ENCODE measurements at regions not wholly inside any gene's neighbourhood (a gene's known extent, or its start where the extent isn't known, plus 50 kb on each side); places are given as distances from the start of the nearest gene placed in this dataset.

GRCh38 chr2:147792966-147793617, 51.7 kb upstream of the ACVR2A start:
- H3K4me3 Mint-ChIP-seq: no peak overlapping the region
- no peaks in the 10 kb centered on the region for H3K9me3 Mint-ChIP-seq
- no peak for ATAC-seq (ENCODE audit: low read depth)
- POLR2A ChIA-PET: no interaction called here
- DNase-seq: no peak
- H3K36me3 Mint-ChIP-seq: no peaks in the 10 kb centered on the region
- H3K27ac Mint-ChIP-seq: no peak overlapping the region
- peaks cover 8% of the 10 kb centered on the region for H3K27me3 Mint-ChIP-seq
- peaks cover 6% of the 10 kb centered on the region for H3K4me1 Mint-ChIP-seq

DNA sequence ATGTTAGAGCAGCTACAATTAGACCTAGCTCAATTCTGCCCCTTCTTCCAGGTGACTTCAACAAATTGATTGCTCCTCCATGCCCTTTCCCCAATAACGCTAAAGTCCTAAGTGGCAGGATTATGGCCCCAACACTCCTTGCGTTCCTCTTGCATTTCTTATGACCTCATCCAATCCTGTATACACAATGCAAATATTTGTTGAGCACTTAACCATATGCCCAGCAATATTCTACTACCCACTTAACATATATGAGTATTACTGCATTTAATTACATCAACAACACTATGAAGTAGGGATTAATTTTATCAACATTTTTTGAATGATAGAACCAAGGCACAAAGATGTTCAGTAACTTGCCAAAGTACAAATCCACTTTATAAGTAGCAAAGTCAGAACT, 54.2 kb upstream of the ACVR2A start:
- Mint-ChIP-seq H3K4me3 (no peak overlapping the region), H3K36me3 (no peaks in the 10 kb centered on the region), H3K4me1 (peaks cover 4% of the 10 kb centered on the region), H3K9me3 (no peaks in the 10 kb centered on the region), H3K27me3 (peaks cover 8% of the 10 kb centered on the region), H3K27ac (no peak overlapping the region)
- POLR2A ChIA-PET: no interaction called here
- DNase-seq (no peak), ATAC-seq (ENCODE audit: low read depth) (no peak)

DNA sequence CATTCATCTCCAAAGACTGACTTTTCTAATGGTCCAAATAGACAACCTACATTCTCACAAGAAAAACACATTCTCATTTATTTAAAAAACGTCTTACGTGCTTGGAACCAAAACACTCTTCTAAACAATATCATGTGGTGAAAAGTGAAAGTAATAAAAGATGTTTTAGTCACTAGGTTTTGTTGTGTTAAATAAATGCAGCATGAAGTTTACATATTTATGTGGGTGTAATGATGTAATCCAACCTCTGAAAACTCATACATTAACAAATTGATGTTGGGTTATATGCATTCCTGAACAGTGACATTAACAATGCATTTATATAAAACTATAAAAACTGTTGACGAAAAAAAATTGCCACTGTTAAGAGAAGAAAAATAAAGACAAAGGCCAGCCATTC, 55.1 kb upstream of the ACVR2A start:
- H3K4me3 Mint-ChIP-seq: no peak overlapping the region
- ATAC-seq (ENCODE audit: low read depth): no peak
- DNase-seq: no peak
- H3K27me3 Mint-ChIP-seq: peaks cover 8% of the 10 kb centered on the region
- H3K4me1 Mint-ChIP-seq: peaks cover 8% of the 10 kb centered on the region
- H3K9me3 Mint-ChIP-seq: no peaks in the 10 kb centered on the region
- POLR2A ChIA-PET: no interaction called here
- no peaks in the 10 kb centered on the region for H3K36me3 Mint-ChIP-seq
- no peak overlapping the region for H3K27ac Mint-ChIP-seq

DNA sequence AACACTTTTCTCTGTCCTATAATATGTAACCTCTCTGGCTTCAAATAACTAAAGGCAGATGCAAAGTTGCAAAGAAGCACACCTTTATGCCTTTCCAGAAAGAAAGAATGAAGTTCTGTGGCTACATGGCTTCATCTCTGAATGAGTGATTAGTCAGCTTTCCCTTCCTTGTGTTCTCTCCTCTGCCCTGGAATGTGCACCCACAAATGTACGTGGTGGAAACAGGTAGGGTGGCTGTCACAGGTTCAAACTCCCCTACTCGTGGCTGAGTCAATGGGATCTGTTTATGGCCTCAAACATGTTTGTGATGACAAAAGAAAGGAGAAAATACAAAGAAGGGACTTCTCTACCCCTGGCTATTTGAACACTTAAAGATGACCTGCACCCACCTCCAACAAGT, 55.5 kb upstream of the ACVR2A start:
- POLR2A ChIA-PET: no interaction called here
- peaks cover 8% of the 10 kb centered on the region for H3K4me1 Mint-ChIP-seq

DNA sequence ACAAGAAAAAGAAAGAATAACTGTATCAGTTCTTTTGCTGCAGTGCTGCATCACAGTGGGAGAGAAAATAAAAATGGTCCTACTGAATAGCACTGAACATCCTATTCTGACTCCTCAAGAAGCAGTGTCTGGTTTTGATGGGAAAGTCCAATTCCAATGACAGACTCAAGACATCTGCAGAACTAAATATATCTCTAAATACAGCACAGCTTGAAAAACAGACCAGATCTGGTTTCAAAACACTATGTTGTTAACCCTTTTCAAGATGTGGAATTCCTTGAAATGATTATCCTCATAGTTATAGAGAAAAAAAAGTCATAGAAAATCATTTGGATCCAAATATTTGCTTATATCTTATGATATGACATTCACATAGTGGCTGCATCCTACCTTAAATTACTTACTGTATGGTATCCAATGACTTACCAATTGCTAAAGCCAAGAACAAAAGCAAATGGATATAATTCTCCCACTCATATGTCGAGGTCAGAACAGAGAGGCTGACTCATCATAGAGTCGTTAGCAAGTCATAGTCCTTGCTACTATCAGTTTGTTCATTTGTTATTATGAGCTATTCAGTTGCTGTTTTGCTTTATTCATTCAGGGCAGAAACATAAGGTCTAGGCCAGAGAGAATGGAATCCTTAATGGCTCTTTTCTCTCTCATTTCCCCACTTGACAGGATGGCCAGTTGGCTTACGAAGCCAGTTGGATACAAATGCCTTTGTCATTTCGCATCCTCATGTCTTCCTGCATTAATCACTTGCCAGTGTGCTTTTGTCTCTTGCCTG, 62.5 kb upstream of the ACVR2A start:
- DNase-seq (no peak), ATAC-seq (ENCODE audit: low read depth) (no peak)
- Mint-ChIP-seq H3K4me3 (no peak overlapping the region), H3K9me3 (peaks cover 1% of the 10 kb centered on the region), H3K27ac (no peak overlapping the region), H3K4me1 (peaks cover 8% of the 10 kb centered on the region), H3K27me3 (peaks cover 6% of the 10 kb centered on the region), H3K36me3 (no peaks in the 10 kb centered on the region)
- POLR2A ChIA-PET: no interaction called here

More for the DNA sequence above, 55.5 kb upstream of the ACVR2A start:
- no peak for DNase-seq
- Mint-ChIP-seq H3K27ac (no peak overlapping the region), H3K27me3 (peaks cover 8% of the 10 kb centered on the region), H3K36me3 (no peaks in the 10 kb centered on the region), H3K9me3 (no peaks in the 10 kb centered on the region), H3K4me3 (no peak overlapping the region)
- ATAC-seq (ENCODE audit: low read depth): no peak

- POLR2A ChIA-PET: no interaction called here
- no peak overlapping the region for H3K27ac Mint-ChIP-seq
- no peaks in the 10 kb centered on the region for H3K36me3 Mint-ChIP-seq
- DNase-seq (no peak), ATAC-seq (ENCODE audit: low read depth) (no peak)
- no peak overlapping the region for H3K4me3 Mint-ChIP-seq
- H3K4me1 Mint-ChIP-seq: no peaks in the 10 kb centered on the region
- H3K27me3 Mint-ChIP-seq: peaks cover 11% of the 10 kb centered on the region
- peaks cover 1% of the 10 kb centered on the region for H3K9me3 Mint-ChIP-seq
These were observed 65.4 kb upstream of the ACVR2A start for GRCh38 chr2:147779440-147779839.

DNA sequence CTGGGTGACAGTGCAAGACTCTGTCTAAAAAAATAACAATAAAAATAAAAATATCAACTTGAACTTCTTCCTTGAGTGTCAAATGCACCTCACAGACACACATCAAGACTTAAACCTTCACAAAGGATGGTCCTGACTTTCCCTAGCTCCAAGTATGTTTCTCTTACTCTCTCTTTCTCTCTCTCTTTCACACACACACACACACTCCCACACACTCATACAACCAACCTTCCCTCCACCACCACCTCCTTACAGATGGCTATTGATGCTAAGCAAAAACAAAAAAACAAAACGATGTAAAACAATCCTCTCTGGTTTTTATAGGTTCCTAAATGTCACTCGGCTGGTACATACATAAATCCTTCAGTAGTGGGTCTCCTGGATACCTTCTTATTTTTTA, 67.4 kb upstream of the ACVR2A start:
- Mint-ChIP-seq H3K9me3 (peaks cover 3% of the 10 kb centered on the region), H3K27me3 (peaks cover 13% of the 10 kb centered on the region), H3K4me3 (no peak overlapping the region), H3K36me3 (no peaks in the 10 kb centered on the region), H3K4me1 (no peaks in the 10 kb centered on the region), H3K27ac (no peak overlapping the region)
- no peak for ATAC-seq (ENCODE audit: low read depth)
- POLR2A ChIA-PET: no interaction called here
- no peak for DNase-seq

- Mint-ChIP-seq H3K4me1 (no peaks in the 10 kb centered on the region), H3K9me3 (peaks cover 3% of the 10 kb centered on the region), H3K27ac (no peak overlapping the region), H3K4me3 (no peak overlapping the region), H3K36me3 (no peaks in the 10 kb centered on the region), H3K27me3 (peaks cover 13% of the 10 kb centered on the region)
- ATAC-seq (ENCODE audit: low read depth) (no peak), DNase-seq (no peak)
- POLR2A ChIA-PET: no interaction called here
These were observed 70.0 kb upstream of the ACVR2A start for GRCh38 chr2:147774805-147775204.

- Mint-ChIP-seq H3K27me3 (peaks cover 13% of the 10 kb centered on the region), H3K36me3 (no peaks in the 10 kb centered on the region), H3K27ac (no peak overlapping the region), H3K4me1 (no peaks in the 10 kb centered on the region), H3K9me3 (peaks cover 3% of the 10 kb centered on the region), H3K4me3 (no peak overlapping the region)
- no peak for DNase-seq
- POLR2A ChIA-PET: no interaction called here
- no peak for ATAC-seq (ENCODE audit: low read depth)
These were observed 71.3 kb upstream of the ACVR2A start for GRCh38 chr2:147773479-147773878.

- no peak for DNase-seq
- H3K4me3 Mint-ChIP-seq: no peak overlapping the region
- H3K9me3 Mint-ChIP-seq: peaks cover 3% of the 10 kb centered on the region
- no peaks in the 10 kb centered on the region for H3K4me1 Mint-ChIP-seq
- H3K36me3 Mint-ChIP-seq: no peaks in the 10 kb centered on the region
- ATAC-seq (ENCODE audit: low read depth): no peak
- peaks cover 13% of the 10 kb centered on the region for H3K27me3 Mint-ChIP-seq
- no peak overlapping the region for H3K27ac Mint-ChIP-seq
- POLR2A ChIA-PET: no interaction called here
These were observed 72.0 kb upstream of the ACVR2A start for GRCh38 chr2:147772781-147773180.

GRCh38 chr2:147763861-147764260, 81.0 kb upstream of the ACVR2A start:
- Mint-ChIP-seq H3K36me3 (no peaks in the 10 kb centered on the region), H3K27me3 (no peaks in the 10 kb centered on the region), H3K4me3 (no peak overlapping the region), H3K9me3 (no peaks in the 10 kb centered on the region), H3K27ac (no peak overlapping the region), H3K4me1 (no peaks in the 10 kb centered on the region)
- DNase-seq: no peak
- ATAC-seq (ENCODE audit: low read depth): no peak
- POLR2A ChIA-PET: no interaction called here

- Mint-ChIP-seq H3K4me3 (no peak overlapping the region), H3K27ac (no peak overlapping the region), H3K9me3 (no peaks in the 10 kb centered on the region), H3K36me3 (no peaks in the 10 kb centered on the region), H3K4me1 (no peaks in the 10 kb centered on the region), H3K27me3 (no peaks in the 10 kb centered on the region)
- POLR2A ChIA-PET: no interaction called here
- DNase-seq (no peak), ATAC-seq (ENCODE audit: low read depth) (no peak)
These were observed 83.8 kb upstream of the ACVR2A start for GRCh38 chr2:147760984-147761383.

GRCh38 chr2:147759536-147759935, 85.3 kb upstream of the ACVR2A start:
- H3K4me3 Mint-ChIP-seq: no peak overlapping the region
- ATAC-seq (ENCODE audit: low read depth): no peak
- H3K4me1 Mint-ChIP-seq: no peaks in the 10 kb centered on the region
- H3K27me3 Mint-ChIP-seq: no peaks in the 10 kb centered on the region
- H3K9me3 Mint-ChIP-seq: no peaks in the 10 kb centered on the region
- POLR2A ChIA-PET: no interaction called here
- no peaks in the 10 kb centered on the region for H3K36me3 Mint-ChIP-seq
- H3K27ac Mint-ChIP-seq: no peak overlapping the region
- no peak for DNase-seq

DNA sequence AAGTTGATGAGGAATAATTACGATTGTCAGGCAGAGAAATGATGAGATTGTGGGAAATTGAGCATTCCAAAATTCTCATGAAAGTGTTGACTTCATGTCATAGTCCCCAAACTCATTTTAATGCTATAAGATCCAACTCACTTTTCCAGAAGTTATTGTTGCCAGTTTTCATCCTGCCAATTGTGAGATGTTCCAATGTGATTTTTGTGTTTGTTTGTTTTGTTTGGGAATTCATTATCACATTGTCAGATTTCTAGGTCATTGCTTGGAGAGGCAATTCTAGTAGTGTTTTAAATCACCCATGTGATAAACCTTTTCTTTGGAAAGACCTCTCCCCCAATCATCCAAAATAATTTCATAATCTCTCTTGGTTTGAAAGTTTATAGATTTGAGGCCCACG, 86.0 kb upstream of the ACVR2A start:
- Mint-ChIP-seq H3K4me1 (no peaks in the 10 kb centered on the region), H3K9me3 (no peaks in the 10 kb centered on the region), H3K27ac (no peak overlapping the region), H3K36me3 (no peaks in the 10 kb centered on the region), H3K4me3 (no peak overlapping the region), H3K27me3 (peaks cover 2% of the 10 kb centered on the region)
- DNase-seq (no peak), ATAC-seq (ENCODE audit: low read depth) (no peak)
- POLR2A ChIA-PET: no interaction called here

All from activated naive CD8-positive, alpha-beta T cell treated with anti-CD3 and anti-CD28 coated beads, Interleukin-2, amount 10 ng/mL, durations not matched to agents 7 days and 5 days (primary cell).